ENCODE measurements at regions not wholly inside any gene's neighbourhood (a gene's known extent, or its start where the extent isn't known, plus 50 kb on each side); places are given as distances from the start of the nearest gene placed in this dataset.
"Not testable (repeated sequence)": the region's sequence is repeated elsewhere in the genome, so short reads cannot be mapped to it uniquely, and the experiment has no call there.

DNA sequence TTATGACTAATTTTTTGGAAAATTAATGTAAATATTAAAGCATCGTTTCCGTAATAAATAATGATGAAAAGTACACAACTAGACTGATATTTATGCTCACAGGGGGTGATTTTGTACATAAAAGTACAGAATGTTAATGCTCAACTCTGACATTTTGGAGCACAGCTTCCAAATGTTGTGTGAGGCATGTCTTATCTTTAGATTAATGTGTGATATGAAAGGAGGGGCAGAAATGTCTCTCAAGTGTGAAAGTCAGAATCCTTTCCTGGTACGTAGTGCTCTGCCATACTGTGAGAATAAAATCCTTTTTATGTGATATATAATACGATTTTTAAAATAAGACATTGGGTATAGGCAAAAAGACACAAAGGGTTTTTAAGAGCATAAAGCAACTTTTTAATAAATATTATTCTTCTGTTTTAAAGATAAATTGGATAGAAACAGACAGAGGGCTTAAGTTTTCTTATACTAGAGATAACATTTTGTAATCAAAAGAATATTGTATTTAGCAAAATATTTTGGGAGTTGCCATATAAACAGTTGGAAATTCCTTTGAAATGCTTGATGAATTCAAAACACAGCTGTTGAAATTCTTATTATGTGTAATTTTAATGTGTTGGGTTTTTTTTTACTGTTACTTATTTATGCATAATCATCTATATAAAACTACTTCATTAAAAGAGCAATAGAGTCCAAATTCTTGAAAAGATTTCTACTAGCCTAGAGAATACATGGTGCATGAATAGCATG lies 389.7 kb downstream of the RAP2B start:
- no peak for DNase-seq (ENCODE audit: low read depth in 2 of 2)

DNA sequence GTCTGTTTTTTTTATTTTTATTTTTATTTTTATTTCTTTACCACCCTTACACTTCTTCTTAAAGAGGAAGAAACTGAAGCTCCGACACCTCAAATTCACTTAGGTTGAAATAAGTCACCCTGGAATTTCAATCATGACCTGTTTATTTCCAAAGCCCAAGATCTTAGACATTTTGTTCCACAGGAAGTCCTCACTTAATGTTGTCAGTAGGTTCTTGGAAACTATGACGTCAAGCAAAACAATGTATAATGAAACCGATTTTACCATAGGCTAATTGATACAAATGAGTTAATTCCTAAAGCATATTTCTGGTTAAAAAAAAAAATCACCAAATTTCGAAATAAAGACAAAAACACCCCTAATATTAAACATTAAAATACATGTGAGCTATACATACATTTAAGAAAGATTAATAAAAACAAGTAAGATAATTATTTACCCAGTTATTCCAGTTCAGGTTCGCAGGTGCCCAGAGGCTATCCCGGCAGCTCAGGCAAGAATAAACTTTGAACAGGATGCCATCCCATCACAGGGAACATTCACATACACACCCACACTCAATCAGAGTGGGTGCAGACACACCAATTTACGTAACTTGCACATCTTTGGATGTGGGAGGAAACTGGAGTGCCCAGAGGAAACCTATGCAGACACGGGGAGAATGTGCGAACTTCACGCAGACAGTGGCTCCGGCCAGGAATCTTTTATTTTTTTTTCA lies 391.0 kb downstream of the RAP2B start:
- no peak for DNase-seq (ENCODE audit: low read depth in 2 of 2)

DNA sequence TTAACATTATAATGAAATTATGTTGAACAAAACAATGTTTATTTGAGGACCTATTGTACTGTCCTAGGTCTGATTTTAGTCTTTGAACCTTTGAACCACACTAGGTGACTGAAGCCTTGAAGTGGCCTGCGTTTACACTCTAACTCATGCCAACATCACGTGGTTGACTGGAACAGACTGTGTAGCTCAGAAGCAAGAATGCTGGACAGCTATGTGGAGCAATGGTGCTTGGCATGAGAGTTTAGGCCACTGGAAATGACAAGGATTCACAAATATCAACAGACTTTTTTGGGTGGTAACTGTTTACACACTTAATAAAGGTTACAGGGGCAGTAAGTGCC lies 391.5 kb downstream of the RAP2B start:
- no peak for DNase-seq (ENCODE audit: low read depth in 2 of 2)

GRCh38 chr3:153555919-153556318 lies 393.9 kb downstream of the RAP2B start:
- no peak for DNase-seq (ENCODE audit: low read depth in 2 of 2)

DNA sequence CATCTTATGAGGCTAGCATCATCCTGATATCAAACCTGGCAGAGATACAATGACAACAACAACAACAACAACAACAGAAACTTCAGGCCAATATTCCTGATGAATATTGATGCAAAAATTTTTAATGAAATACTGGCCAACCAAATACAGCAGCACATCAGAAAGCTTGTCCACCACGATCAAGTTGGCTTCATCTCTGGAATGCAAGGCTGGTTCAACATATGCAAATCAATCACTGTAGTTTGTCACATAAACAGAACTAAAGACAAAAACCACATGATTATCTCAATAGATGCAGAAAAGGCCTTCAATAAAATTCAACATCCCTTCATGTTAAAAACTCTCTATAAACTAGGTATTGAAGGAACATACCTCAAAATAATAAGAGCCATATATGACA lies 397.3 kb downstream of the RAP2B start:
- not testable (repeated sequence) for DNase-seq (ENCODE audit: low read depth in 2 of 2)

- DNase-seq (ENCODE audit: low read depth in 2 of 2): no peak
Observed at GRCh38 chr3:153567011-153567410, 405.0 kb downstream of the RAP2B start.

GRCh38 chr3:153567556-153567955 lies 405.5 kb downstream of the RAP2B start:
- no peak for DNase-seq (ENCODE audit: low read depth in 2 of 2)

GRCh38 chr3:153570481-153570880 lies 408.5 kb downstream of the RAP2B start:
- DNase-seq (ENCODE audit: low read depth in 2 of 2): not testable (repeated sequence)

DNA sequence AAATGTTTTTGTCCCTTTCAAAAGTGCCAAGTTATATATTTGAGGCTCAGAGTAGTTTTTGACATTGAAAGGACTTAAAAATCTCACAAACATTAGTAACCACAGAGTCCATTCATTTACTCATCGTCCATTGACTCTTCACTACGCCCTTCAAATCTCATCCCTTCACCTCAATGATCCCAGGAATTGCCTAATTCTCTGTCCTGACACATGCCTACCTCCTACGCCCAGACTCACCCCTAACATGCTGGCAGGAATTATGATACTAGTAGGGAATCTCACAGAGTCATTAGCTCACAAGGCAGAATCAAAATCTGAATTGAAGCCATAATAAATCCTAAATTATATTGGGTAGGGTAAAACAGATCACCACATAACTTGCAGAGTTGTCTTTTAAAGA lies 410.1 kb downstream of the RAP2B start:
- no peak for DNase-seq (ENCODE audit: low read depth in 2 of 2)

GRCh38 chr3:153572654-153573053 lies 410.6 kb downstream of the RAP2B start:
- DNase-seq (ENCODE audit: low read depth in 2 of 2): no peak

DNA sequence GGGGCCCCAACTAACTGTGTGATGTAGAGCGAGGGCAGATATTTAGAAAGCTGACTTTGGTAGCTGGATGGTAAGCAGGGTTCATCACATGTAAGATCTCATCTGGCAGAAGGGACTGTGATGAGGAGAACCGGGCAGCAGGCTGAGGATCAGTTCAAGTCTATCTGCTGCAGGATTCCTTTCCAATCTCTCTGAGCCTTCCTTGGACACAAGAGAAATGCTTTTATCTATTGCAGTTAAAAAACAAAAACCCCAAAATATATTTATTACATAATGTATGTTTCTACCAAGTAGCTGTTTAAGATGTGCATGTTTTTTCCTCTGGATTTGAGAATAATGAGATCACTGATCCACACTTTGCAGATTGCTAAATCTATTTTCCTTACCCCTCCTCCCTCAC lies 411.5 kb downstream of the RAP2B start:
- DNase-seq (ENCODE audit: low read depth in 2 of 2): no peak

GRCh38 chr3:153574445-153574844 lies 412.4 kb downstream of the RAP2B start:
- DNase-seq (ENCODE audit: low read depth in 2 of 2): no peak

DNA sequence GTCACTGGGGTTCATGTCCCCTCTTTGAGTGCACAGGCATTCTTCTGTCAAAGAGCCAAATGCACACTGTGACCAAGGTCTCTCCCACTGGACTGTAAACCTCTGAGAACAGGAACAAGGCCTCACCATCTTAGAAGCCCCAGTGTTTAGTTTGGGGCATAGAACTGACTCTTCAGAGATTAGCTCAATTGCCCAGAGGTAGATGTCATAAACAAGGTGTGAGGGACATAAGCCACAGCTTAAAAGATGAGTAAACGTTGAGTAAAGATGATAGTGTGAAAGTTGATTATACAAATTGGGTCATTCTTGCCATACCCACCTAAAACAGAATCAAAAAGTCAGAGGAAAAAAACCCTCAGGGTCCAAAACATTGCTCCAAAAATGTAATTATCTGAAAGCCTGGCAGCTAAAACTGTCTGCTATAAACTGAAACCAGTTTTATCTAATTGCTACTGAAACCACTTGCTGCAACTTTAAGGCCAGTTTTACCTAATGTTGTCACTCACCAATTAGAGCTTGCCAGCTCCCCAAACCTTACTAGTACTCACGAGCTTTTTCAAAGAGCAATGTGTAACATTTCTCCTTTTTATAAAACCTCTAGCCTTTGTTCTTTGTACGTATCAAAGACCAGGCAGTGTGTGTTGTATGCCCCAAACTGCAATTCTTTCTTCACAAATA lies 415.2 kb downstream of the RAP2B start:
- no peak for DNase-seq (ENCODE audit: low read depth in 2 of 2)

DNA sequence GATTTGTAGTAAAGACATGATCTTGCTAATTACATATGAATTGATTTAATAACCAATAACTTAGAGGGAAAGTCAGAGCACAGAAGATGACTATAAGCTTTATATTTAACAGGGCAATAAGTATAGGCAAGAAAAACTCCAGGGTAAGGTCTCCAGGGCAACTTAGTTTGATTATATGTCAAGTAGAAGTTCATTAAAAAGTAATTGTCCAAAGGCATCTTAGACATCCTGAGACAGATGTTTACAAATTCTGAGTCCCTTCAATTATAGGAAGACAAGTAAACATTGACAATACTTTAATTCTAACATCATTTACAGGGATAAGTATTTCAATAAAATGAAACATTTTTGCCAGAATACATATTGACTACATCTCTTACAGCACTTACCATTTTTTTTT lies 416.0 kb downstream of the RAP2B start:
- no peak for DNase-seq (ENCODE audit: low read depth in 2 of 2)

DNA sequence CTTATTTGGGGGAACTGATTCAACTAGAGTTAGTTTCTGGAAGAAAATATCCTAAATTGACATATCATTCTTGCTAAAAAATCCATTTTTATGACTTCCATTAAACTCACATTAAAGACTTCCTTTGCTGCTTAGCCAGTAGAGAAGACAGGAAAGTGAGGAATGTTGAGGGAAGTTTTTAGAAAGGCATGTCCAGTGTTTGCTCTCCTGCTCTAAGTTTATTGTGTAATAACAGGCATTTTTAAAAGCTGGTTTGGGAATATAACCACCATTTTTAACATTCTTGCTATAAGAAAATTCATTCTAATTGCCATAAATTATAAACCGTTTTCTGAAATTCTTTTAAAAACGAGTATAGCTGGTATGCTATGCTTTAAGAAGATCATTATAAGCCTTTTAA lies 428.0 kb downstream of the RAP2B start:
- DNase-seq (ENCODE audit: low read depth in 2 of 2): no peak

GRCh38 chr3:153591561-153592245 lies 429.7 kb downstream of the RAP2B start:
- DNase-seq (ENCODE audit: low read depth in 2 of 2): no peak

- DNase-seq (ENCODE audit: low read depth in 2 of 2): no peak
Observed at GRCh38 chr3:153595186-153595815, 433.3 kb downstream of the RAP2B start.

DNA sequence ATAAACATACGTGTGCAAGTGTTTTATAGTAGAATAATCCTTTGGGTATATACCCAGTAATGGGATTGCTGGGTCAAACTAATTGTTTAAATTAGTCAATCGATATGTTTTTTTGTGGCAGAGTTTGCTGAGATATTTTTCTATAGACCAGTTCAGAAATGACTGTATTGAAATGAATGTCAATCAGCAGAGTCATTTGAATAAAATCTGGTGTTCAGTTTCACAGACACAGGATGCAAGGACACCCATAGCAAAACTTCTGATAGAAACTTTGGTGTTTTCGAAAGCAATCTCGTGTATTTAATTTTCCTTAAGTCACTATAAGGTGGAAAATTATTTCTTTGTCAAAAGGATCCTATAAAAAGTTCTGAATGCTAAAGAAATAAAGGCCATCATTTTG lies 434.4 kb downstream of the RAP2B start:
- DNase-seq (ENCODE audit: low read depth in 2 of 2): no peak

GRCh38 chr3:153599685-153600084 lies 437.7 kb downstream of the RAP2B start:
- no peak for DNase-seq (ENCODE audit: low read depth in 2 of 2)

DNA sequence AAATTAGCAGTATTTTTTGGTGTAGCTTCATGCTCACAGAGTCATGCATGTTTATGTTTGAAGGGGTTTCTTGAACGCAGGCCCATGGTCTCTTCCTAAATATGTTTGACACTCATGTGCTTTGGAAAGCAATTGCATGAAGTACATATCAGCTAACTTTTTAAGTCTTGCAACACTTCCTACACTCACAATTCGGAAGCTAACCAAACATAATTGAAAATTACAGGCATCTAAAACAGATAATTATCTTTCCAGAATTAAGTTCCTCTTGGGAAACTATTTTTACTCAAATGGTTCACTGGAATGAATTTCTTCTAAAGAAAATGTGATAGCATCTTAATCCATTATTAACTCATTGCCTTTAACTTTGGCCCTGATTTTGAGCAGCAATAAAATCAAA lies 438.9 kb downstream of the RAP2B start:
- no peak for DNase-seq (ENCODE audit: low read depth in 2 of 2)

DNA sequence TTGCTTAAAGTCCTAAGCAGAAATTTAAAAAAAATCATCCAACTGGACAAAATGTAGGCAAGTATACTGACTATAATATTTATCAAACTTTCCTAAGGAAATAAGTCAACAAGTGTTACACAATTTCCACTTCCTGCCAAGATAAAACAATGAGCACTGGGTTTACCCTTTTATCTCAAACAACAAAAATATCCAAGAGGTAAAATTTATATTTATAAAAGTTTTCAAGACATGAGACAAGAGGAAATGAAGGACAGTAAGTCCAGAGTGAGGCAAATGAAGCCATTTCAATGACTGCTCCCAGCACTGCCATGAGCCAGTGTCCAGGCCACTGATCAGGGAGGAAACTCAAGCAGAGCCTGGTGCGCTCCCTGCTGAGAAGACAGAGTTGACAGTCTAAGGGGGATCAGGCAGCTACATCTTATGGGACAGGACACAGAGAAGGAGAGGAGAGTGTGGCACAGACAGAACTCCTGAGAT lies 439.4 kb downstream of the RAP2B start:
- no peak for DNase-seq (ENCODE audit: low read depth in 2 of 2)

- DNase-seq (ENCODE audit: low read depth in 2 of 2): no peak
Observed at GRCh38 chr3:153602801-153603200, 440.8 kb downstream of the RAP2B start.
